A549 (cell line): ENCODE measurements at regions not wholly inside any gene's neighbourhood (a gene's known extent, or its start where the extent isn't known, plus 50 kb on each side); places are given as distances from the start of the nearest gene placed in this dataset.

ENCODE experiments used
- ATAC-seq, 2 experiments: fragments of 200-7000 bp in 1 of 2; fragments of >200 bp in 1 of 2; cut with Nextera tagmentation in 1 of 2; cut with Tn5 transposase in 1 of 2; 3 replicates each; pipeline versions ENCODE4 v1.8.0 to v1.9.1; 2018 to 2020; ENCODE audit warnings: mild to moderate bottlenecking in 1 of 2, moderate library complexity in 1 of 2
- CTCF ChIA-PET: fragments of 300-600 bp; sonication (Branson Sonifier 250); formaldehyde crosslinking; extraction: SDS; loops from one replicate; lab custom pipeline; 2021; ENCODE audit warnings: antibody characterized with exemption, inconsistent platforms; lab: Yijun Ruan, JAX
- POLR2A ChIA-PET: fragments of 350-600 bp; formaldehyde crosslinking; extraction: SDS; loops from one replicate; lab custom pipeline; 2021; ENCODE audit warnings: antibody characterized with exemption, inconsistent platforms; lab: Yijun Ruan, JAX
- DNase-seq, 2 experiments: peaks; one replicate each; pipeline versions ENCODE4 v3.0.0 to v3.0.0-alpha.2; 2011 to 2016; ENCODE audit warnings: low read depth in 1 of 2, low spot score in 1 of 2
- FAIRE-seq: peaks from 2 replicates; lab custom pipeline; 2011; peaks lifted over from hg19 to GRCh38; lab: Jason Lieb, UNC
- H3K27ac ChIP-seq, 2 experiments: fragments of >200 bp; sonication (Bioruptor Twin); formaldehyde crosslinking; 3 replicates each; pipeline ENCODE4 v1.5.1; 2016 to 2017
- H3K4me1 ChIP-seq: fragments of >200 bp; sonication (Bioruptor Twin); formaldehyde crosslinking; 3 replicates; pipeline ENCODE4 v1.6.1; 2016
- H3K4me2 ChIP-seq: fragments of >200 bp; sonication (Bioruptor Twin); formaldehyde crosslinking; 3 replicates; pipeline ENCODE4 v1.6.1; 2016
- H3K4me3 ChIP-seq: fragments of >200 bp; sonication (Bioruptor Twin); formaldehyde crosslinking; 3 replicates; pipeline ENCODE4 v1.5.1; 2016
- H3K9me3 ChIP-seq: fragments of >200 bp; sonication (Bioruptor Twin); formaldehyde crosslinking; 3 replicates; pipeline ENCODE4 v1.6.1; 2016
- CBX8 ChIP-seq: fragments of 200-600 bp; sonication (generic); IDR thresholded peaks from 2 replicates; pipeline ENCODE4 v1.6.1; 2016
- CHD2 ChIP-seq: fragments of 150-350 bp; IDR thresholded peaks from 2 replicates; pipeline ENCODE4 v1.6.1; 2014; ENCODE audit warnings: low read length; ENCODE audit not compliant: partially characterized antibody
- CHD4 ChIP-seq: fragments of 200-600 bp; sonication (generic); IDR thresholded peaks from 2 replicates; pipeline ENCODE4 v1.6.1; 2016; ENCODE audit warnings: antibody characterized with exemption, mild to moderate bottlenecking, borderline replicate concordance
- CTCF ChIP-seq: fragments of >200 bp; sonication (Bioruptor Twin); formaldehyde crosslinking; IDR thresholded peaks from 3 replicates; pipeline ENCODE4 v1.5.1; 2016
- EHF ChIP-seq: fragments of 250-450 bp; sonication (Bioruptor Pico); IDR thresholded peaks from 2 replicates; pipeline ENCODE4 v1.5.0; 2020; ENCODE audit warnings: mild to moderate bottlenecking
- ELK1 ChIP-seq: fragments of 150-350 bp; IDR thresholded peaks from 2 replicates; pipeline ENCODE4 v1.6.1; 2014; ENCODE audit warnings: low read depth, mild to moderate bottlenecking, low read length
- EP300 ChIP-seq, 2 experiments: fragments of >200 bp; sonication (Bioruptor Twin); formaldehyde crosslinking; IDR thresholded peaks; 2 replicates in 1 of 2; 3 replicates in 1 of 2; pipeline ENCODE4 v1.6.1; 2016 to 2017
- ESRRA ChIP-seq: fragments of 150-350 bp; IDR thresholded peaks from 2 replicates; pipeline ENCODE4 v1.6.1; 2014; ENCODE audit warnings: mild to moderate bottlenecking, low read length, borderline replicate concordance
- FOSB ChIP-seq: fragments of 250-450 bp; sonication (Bioruptor Pico); IDR thresholded peaks from 2 replicates; pipeline ENCODE4 v1.5.0; 2020; ENCODE audit warnings: mild to moderate bottlenecking, moderate library complexity
- FOSL2 ChIP-seq, 2 experiments: fragments of 450-650 bp in 1 of 2; fragments of >200 bp in 1 of 2; sonication (Bioruptor Twin) in 1 of 2; formaldehyde crosslinking; IDR thresholded peaks; 2 replicates each; pipeline versions ENCODE4 v1.5.0 to v1.6.1; 2016 to 2020; ENCODE audit warnings: mild to moderate bottlenecking in 1 of 2, moderate library complexity in 1 of 2
- JUN ChIP-seq, 2 experiments: fragments of >200 bp; sonication (Bioruptor Twin); formaldehyde crosslinking; IDR thresholded peaks; 2 replicates in 1 of 2; 3 replicates in 1 of 2; pipeline ENCODE4 v1.6.1; 2016 to 2017
- KDM5A ChIP-seq: fragments of 200-600 bp; sonication (generic); IDR thresholded peaks from 2 replicates; pipeline ENCODE4 v1.6.1; 2016; ENCODE audit warnings: antibody characterized with exemption, mild to moderate bottlenecking
- MAFK ChIP-seq: fragments of 450-650 bp; IDR thresholded peaks from 2 replicates; pipeline ENCODE4 v1.6.1; 2014; ENCODE audit not compliant: partially characterized antibody
- MYC ChIP-seq: IDR thresholded peaks from 2 replicates; pipeline ENCODE4 v1.6.1; 2012; ENCODE audit warnings: mild to moderate bottlenecking, inconsistent platforms, low read length, improper control_type of control experiment, borderline replicate concordance
- NFE2L2 ChIP-seq: fragments of 150-350 bp; conservative IDR thresholded peaks from 2 replicates; pipeline ENCODE4 v1.6.1; 2014; ENCODE audit warnings: low read length
- POLR2AphosphoS2 ChIP-seq: conservative IDR thresholded peaks from 2 replicates; pipeline ENCODE4 v1.6.1; 2012; ENCODE audit warnings: low read length, improper control_type of control experiment, inconsistent platforms
- RARB ChIP-seq: fragments of 250-450 bp; sonication (Bioruptor Pico); IDR thresholded peaks from 2 replicates; pipeline ENCODE4 v1.8.0; 2021; ENCODE audit warnings: mild to moderate bottlenecking, moderate library complexity
- RFX5 ChIP-seq: fragments of 450-650 bp; IDR thresholded peaks from 2 replicates; pipeline ENCODE4 v1.7.1; 2014; ENCODE audit warnings: antibody characterized with exemption, mild to moderate bottlenecking, moderate library complexity
- ZFP36 ChIP-seq: fragments of 450-650 bp; IDR thresholded peaks from 2 replicates; pipeline ENCODE4 v1.6.1; 2014; ENCODE audit warnings: borderline replicate concordance; ENCODE audit not compliant: partially characterized antibody
- WGBS: methylation state at CpG from one replicate; pipeline ENCODE4 v1.1.6; 2017; ENCODE audit errors: missing lambda C conversion rate; 5-methylcytosine and 5-hydroxymethylcytosine counted together
- TF ChIP-seq, protein P1 (sequence below): IDR thresholded peaks from 2 replicates; pipeline ENCODE4 v1.6.1; 2012
- TF ChIP-seq, protein P2 (sequence below): fragments of >200 bp; sonication (Bioruptor Twin); formaldehyde crosslinking; IDR thresholded peaks from 3 replicates; pipeline ENCODE4 v1.6.1; 2016
- TF ChIP-seq, protein P3 (sequence below): fragments of 200-600 bp; sonication (generic); IDR thresholded peaks from 2 replicates; pipeline ENCODE4 v1.6.1; 2016; ENCODE audit warnings: antibody characterized with exemption, mild to moderate bottlenecking, moderate library complexity

DNA sequence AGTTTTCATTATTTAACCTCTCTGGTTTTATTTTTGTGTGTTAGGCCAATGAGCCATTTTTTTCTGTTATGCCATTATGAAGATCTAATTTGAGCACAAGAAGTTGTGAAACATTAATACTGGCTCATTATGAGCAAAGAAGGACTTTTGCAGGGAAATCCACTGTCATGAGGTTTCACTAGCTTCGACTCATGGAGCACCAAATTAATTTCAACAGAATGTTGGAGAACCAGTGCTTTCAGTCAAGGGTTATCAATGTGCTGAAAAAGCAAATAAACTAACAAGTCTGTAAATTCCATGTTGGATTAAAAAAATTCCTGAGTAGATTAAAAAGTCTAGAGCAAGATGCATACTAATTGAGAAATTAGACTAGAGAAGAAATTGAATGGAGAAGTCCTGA lies 594.2 kb upstream of the FZD8 start:
- ATAC-seq (no peak), FAIRE-seq (no peak), DNase-seq (no peak)
- ChIA-PET POLR2A (no interaction called here), CTCF (no interaction called here)
- WGBS: 22% methylated on average over 1 of the region's 1 CpG
- Histone ChIP-seq H3K4me3 (no peak overlapping the region), H3K9me3 (peaks cover 8% of the 10 kb centered on the region; the same call in 2 of the 3 replicates), H3K27ac (no peak overlapping the region), H3K4me1 (no peaks in the 10 kb centered on the region), H3K4me2 (no peak overlapping the region)
- TF ChIP-seq, protein P1, sequence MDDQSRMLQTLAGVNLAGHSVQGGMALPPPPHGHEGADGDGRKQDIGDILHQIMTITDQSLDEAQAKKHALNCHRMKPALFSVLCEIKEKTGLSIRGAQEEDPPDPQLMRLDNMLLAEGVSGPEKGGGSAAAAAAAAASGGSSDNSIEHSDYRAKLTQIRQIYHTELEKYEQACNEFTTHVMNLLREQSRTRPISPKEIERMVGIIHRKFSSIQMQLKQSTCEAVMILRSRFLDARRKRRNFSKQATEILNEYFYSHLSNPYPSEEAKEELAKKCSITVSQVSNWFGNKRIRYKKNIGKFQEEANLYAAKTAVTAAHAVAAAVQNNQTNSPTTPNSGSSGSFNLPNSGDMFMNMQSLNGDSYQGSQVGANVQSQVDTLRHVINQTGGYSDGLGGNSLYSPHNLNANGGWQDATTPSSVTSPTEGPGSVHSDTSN: no peak
- TF ChIP-seq, protein P2, sequence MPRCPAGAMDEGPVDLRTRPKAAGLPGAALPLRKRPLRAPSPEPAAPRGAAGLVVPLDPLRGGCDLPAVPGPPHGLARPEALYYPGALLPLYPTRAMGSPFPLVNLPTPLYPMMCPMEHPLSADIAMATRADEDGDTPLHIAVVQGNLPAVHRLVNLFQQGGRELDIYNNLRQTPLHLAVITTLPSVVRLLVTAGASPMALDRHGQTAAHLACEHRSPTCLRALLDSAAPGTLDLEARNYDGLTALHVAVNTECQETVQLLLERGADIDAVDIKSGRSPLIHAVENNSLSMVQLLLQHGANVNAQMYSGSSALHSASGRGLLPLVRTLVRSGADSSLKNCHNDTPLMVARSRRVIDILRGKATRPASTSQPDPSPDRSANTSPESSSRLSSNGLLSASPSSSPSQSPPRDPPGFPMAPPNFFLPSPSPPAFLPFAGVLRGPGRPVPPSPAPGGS: no peak
- no peak for TF ChIP-seq CBX8
- no peak for TF ChIP-seq JUN (IDR thresholded peaks at IDR 0.05)
- TF ChIP-seq NFE2L2: no peak
- no peak for TF ChIP-seq ELK1
- TF ChIP-seq EHF (CRISPR knock-in tag): no peak
- TF ChIP-seq EP300 (IDR thresholded peaks at IDR 0.05): no peak
- TF ChIP-seq RARB (CRISPR knock-in tag): no peak
- TF ChIP-seq CHD2: no peak
- TF ChIP-seq CTCF: no peak
- TF ChIP-seq POLR2AphosphoS2: no peak
- TF ChIP-seq FOSB: no peak
- TF ChIP-seq FOSL2 (IDR thresholded peaks at IDR 0.05): no peak
- TF ChIP-seq FOSL2 (CRISPR knock-in tag; IDR thresholded peaks at IDR 0.05): no peak
- TF ChIP-seq, protein P3, sequence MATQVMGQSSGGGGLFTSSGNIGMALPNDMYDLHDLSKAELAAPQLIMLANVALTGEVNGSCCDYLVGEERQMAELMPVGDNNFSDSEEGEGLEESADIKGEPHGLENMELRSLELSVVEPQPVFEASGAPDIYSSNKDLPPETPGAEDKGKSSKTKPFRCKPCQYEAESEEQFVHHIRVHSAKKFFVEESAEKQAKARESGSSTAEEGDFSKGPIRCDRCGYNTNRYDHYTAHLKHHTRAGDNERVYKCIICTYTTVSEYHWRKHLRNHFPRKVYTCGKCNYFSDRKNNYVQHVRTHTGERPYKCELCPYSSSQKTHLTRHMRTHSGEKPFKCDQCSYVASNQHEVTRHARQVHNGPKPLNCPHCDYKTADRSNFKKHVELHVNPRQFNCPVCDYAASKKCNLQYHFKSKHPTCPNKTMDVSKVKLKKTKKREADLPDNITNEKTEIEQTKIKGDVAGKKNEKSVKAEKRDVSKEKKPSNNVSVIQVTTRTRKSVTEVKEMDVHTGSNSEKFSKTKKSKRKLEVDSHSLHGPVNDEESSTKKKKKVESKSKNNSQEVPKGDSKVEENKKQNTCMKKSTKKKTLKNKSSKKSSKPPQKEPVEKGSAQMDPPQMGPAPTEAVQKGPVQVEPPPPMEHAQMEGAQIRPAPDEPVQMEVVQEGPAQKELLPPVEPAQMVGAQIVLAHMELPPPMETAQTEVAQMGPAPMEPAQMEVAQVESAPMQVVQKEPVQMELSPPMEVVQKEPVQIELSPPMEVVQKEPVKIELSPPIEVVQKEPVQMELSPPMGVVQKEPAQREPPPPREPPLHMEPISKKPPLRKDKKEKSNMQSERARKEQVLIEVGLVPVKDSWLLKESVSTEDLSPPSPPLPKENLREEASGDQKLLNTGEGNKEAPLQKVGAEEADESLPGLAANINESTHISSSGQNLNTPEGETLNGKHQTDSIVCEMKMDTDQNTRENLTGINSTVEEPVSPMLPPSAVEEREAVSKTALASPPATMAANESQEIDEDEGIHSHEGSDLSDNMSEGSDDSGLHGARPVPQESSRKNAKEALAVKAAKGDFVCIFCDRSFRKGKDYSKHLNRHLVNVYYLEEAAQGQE: no peak

DNA sequence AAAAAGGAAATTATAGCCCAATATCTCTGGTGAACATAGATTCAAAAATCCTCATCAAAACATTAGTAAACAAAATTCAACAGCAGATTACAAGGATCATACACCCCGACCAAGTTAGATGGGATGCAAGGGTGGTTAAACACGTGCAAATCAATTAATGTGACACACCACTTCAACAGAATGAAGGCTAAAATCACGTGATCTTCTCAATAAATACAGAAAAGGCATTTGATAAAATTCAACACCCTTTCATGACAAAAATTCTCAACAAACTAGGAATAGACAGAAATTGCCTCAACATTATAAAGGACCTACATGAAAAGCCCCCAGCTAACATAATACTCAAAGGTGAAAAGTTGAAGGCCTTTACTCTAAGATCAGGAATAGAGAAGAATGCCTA lies 590.8 kb upstream of the FZD8 start:
- FAIRE-seq (no peak), ATAC-seq (no peak), DNase-seq (no peak)
- ChIA-PET POLR2A (no interaction called here), CTCF (no interaction called here)
- H3K27ac ChIP-seq: no peak overlapping the region
- H3K4me3 ChIP-seq: no peak overlapping the region
- no peak overlapping the region for H3K4me2 ChIP-seq
- no peak for TF ChIP-seq CHD2
- no peak for TF ChIP-seq CHD4
- TF ChIP-seq ELK1: no peak
- no peak for TF ChIP-seq RFX5
- no peak for TF ChIP-seq ZFP36
- no peak for TF ChIP-seq EHF (CRISPR knock-in tag)
- no peak for TF ChIP-seq MYC
- TF ChIP-seq, protein P1: no peak
- no peak for TF ChIP-seq ESRRA
- no peak for TF ChIP-seq MAFK
- no peak for TF ChIP-seq KDM5A
- no peaks in the 10 kb centered on the region for H3K9me3 ChIP-seq
- H3K4me1 ChIP-seq: no peaks in the 10 kb centered on the region
- 34% methylated on average over 3 of the region's 3 CpGs for WGBS
